HPDE6-E6E7 (cell line): ENCODE measurements at regions not wholly inside any gene's neighbourhood (a gene's known extent, or its start where the extent isn't known, plus 50 kb on each side); places are given as distances from the start of the nearest gene placed in this dataset.
A peak's percentile ranks its signal among the peaks of the same experiment; 100 is the strongest.
"Not testable (repeated sequence)": the region's sequence is repeated elsewhere in the genome, so short reads cannot be mapped to it uniquely, and the experiment has no call there.

Experiments used
- DNase-seq: peaks from one replicate; pipeline ENCODE4 v3.0.0; 2011; ENCODE audit warnings: missing footprints; ENCODE audit errors: extremely low spot score

DNA sequence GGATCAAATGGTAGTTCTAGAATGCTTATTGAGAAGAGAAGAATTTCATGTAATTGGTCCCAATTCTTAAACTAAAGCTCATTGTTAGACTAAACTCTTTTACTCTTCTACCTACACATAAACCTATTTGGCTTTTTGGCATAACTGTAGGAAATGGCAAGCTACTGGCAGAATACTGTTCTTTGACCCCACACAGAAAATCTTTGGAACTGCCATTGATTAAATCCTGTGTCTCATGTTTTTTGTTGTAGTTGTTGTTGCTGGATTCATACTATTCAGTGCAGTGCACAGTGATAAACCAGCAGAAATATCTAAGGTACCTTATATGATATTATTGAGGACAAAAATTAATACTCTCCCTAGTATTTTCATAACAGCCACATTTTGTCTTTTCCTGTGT, 242.1 kb upstream of the SGK1 start:
- DNase-seq = no peak

DNA sequence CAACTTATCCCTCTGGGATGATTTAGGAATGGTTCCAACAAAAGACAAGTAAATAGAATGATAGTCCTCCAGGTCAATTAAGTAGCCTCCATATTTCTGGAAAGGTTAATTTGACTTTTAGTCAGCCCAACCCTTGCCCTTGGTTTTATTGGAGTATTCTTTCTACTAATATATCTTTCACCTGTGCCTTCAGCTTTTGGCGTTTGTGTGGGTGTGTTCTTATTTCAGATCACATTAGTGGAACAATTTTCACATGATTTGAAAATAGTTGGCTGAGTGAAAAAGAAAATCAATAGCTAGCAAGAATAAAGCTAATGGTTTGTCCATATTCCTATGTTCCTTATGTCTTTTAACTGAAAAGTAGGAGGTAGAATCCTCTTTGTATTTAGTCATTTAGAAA, 239.6 kb upstream of the SGK1 start:
- no peak for DNase-seq

DNA sequence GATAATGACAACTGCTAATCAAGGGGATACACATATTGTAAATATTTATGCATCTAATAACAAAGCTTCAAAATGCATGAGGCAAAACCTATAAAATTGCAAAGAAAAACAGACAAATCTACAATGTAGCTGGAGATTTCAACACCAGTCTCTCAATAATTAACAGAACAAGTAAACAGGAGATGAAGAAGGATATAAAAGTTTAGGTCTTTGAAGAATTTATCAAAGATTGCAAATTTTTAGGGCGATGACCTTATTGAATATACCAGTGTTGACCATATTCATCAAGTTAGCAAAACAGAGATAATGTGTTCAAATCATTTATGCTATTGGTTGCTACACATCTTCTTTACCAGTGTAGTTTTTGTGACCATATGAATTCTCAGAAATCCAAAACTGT, 237.8 kb upstream of the SGK1 start:
- DNase-seq = no peak

DNA sequence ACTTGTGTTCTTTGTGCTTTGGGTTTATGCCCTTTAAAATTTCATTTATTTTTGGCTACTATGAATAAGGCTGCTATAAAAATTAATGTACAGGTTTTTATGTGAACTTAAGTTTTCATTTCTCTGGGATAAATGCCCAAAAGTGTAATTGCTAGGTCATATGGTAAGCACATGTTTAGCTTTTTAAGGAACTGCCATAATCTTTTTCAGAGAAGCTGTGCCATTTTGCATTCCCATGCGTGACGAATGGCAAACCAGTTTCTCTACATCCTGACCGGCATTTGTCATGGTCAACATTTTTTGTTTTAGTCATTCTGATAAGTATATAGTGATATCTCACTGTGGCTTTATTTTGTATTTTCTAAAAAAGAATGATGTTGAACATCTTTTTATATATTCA, 236.0 kb upstream of the SGK1 start:
- no peak for DNase-seq

DNA sequence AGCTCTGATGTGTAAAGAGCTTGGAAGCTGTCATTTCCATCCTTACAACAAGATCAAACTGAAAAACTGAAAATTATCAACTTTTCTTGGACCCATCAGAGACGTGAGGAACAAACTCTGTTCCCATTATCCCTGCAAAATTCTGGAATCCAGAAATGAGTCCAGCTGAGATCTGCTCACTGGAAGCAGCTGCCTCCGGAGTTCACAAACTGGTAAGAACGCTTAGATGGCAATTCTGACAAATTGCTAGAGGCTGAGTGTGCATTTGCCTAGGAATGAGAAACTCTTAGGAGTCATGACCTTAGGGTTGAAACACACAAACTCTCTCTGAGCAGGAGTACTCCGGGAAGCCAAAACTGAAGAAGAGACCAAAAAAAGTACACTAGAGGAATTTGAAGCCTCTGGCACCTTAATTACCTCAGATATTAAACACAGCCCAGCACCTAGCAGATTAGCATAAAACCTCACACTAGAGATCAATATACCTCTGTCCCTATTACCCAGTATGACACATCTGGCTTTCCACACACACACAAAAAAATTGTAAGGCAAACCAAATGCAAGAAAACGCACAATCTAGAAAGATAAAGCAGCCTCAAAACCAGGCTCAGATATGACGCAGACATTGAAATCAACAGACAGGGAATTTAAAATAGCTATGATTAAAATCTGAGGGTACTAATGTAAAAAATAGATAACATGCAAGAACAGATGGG, 233.5 kb upstream of the SGK1 start:
- DNase-seq = no peak

DNA sequence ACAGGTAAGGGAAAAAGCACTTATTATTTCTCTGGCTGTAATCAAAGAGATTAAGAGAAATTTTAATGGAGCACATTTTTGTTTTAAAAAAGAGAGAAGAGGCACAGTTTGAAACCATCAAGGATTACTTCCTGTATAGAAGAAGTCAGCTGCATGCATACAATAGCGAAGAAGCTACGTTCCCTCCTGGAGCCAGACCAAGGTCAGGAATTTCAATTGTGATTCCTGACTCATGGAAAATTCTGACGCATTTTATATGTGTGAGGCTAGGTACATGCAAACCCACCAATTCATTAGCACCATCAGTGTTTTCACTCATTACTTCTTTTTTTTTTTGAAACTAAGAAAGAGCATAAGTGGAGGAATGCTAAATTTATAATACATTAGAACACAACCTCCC, 232.7 kb upstream of the SGK1 start:
- DNase-seq = no peak

DNA sequence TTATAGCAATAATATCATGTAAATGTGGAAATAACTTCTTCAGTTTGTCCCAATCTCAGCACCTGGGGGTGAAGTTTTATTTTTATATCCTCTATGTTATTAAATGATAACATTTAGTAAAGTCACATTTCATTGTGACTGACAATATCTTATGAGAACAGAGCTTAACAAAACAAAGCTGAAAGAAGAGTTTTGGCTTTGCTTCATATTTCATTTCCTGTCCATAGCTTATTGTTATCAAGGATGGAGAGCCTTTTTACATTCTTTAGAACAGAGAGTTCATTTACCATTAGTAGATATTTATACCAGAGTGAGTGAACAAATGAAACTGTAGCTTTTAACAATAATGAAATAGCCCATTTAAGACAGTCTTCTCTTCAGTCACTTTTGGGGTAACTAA, 231.9 kb upstream of the SGK1 start:
- DNase-seq = no peak

DNA sequence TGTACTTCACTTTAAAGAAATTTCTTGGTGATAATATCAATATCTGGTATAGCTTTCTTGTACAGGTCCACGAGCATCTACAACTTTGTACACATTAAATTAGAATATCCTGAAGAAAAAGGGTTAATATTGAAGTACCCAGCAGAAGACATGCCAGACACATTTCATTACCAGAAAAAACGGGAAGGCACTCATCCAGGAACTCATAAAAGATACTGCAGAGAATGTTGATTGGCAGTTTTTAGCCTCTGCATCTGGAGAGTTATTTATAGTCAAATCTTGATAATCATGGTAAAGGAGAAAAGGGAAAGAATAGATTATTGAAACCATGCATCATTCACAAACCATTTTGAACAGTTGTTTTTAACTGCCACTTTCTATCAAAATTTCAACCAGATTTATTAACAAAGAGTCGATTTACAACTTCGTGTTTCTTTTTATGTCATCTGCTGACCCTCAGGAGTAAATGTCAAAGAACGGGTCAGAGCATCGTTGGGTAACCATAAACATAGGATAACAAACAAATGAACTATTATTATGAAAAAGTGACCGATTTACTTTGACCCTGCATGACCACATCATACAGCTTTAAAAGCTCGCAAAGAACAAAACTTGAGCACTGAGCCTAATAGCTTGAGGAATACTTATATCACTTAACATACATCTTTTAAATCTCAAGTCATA, 229.2 kb upstream of the SGK1 start:
- DNase-seq = no peak

DNA sequence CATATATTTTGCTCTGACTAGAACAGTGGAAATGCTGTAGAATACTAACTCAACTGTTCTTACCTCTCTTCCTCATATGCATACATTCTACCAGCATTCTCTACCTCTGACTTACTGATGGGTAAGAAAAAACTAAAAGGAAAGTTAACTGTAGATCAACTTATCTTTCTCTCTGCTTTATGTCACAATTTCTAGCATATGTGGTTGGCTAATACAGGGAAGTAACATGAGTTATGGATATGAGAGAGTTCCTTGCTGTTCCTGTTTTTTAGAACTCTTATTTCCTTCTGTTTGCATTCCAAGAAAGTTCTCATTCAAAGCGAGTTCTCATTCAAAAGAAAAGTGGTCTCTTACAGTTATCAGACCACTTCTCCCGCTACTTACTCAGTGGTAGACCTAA, 226.8 kb upstream of the SGK1 start:
- no peak for DNase-seq

DNA sequence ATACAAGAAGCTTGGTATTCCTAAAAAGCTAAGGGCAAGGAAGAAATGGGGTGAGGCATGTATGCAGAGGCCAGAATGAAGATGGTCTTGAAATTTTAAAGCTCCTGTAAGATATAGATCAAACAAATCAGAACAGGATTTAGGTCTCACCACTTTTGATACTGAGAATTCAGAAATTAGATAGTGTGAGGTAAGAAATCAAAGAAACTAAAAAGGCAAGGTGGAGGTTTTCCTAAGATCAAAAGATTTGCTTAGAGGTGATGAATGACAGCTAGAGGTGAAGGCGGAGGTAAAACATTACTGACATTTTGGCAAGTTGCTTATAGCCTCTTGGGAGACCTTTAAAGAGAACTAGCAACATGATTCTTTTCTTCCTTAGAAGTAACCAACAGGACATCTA, 225.2 kb upstream of the SGK1 start:
- DNase-seq = no peak

DNA sequence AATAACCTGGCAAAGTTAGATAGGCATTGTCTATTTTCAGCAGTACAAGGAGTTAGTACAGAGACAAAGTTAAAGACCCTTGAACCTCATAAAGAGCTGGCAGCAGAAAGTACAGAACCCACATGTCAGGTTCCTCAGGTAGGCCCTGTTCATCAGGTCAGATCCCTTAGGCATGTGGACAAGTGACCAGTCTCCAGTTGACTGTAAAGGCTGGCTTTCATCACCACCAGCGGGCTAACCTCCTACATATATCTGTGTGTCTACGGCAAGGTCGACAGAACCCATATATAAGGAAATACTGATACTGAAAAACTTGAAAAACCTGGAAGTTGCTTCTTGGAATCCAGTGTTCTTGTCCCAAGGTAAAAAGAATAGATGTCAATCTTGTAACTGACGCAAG, 223.1 kb upstream of the SGK1 start:
- DNase-seq = no peak

DNA sequence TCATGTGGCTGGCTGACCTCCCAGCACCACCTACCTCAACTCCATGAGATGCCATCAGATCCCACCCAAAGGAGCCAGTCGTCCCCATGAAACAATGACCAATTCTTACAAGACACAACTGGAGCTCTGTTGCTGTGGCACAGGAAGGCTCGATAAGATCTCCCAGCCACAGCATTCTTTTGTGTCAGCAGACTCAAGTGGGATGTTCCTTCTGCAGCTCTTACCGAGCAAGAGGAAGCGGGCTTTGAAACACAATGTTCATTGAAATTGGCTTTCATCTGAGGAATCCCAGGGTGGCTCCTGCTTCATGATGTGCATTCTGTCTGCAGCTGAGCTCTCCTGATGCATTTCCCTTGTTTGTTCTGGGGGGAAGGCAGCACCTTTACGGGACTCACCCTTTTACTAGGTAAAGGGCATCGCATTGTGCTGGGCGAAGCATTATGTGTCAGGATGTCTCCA, 222.0 kb upstream of the SGK1 start:
- DNase-seq = no peak

DNA sequence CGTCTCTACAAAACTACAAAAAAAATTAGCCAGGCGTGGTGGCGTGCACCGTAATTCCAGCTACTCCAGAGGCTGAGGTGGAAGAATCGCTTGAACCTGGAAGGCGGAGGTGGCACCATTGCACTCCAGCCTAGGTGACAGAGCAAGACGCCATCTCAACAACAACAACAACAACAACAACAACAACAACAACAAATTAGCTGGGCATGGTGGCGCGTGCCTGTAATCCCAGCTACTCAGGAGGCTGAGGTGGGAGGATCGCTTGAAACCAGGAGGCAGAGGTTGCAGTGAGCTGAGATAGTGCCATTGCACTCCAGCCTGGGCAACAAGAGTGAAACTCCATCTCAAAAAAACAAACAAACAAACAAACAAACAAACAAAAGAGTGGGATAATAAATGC, 219.9 kb upstream of the SGK1 start:
- not testable (repeated sequence) for DNase-seq

DNA sequence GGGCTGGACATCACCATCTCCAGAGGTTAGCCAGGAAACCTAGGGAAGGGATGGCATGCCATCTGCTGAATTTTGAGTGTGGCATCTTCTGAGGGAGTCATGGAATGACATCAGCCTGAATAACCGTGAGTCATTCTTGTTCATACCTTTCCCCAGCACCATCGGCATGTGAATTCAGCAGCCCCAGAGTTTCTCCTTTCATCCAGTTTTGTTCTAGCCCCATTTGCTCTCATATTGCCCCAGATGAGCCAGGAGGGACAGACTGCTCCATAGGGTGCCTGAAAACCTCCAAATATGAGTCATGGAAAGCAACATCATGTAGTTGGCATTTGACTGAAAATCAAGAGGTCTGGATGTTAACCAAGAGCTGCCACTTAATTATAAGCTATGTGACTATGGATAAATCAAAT, 219.2 kb upstream of the SGK1 start:
- DNase-seq = peak; percentile 86

DNA sequence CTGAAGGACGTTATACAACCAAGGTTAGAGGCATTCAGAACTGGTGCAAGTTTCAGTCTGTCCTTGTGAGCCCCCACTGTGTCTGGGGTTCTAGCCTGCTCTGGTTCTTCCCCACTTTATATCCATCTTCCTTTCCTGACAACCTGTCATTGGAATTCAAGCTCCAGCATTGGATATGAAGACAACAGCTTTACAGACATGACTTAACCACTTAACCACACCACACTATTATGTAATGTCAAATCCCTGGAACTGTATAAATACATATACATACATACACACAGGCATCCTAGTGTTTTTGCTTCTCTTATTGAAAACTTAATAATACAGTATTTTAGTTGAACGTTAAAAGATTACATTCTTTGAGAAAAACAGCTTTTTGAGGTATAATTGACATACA, 217.9 kb upstream of the SGK1 start:
- no peak for DNase-seq

DNA sequence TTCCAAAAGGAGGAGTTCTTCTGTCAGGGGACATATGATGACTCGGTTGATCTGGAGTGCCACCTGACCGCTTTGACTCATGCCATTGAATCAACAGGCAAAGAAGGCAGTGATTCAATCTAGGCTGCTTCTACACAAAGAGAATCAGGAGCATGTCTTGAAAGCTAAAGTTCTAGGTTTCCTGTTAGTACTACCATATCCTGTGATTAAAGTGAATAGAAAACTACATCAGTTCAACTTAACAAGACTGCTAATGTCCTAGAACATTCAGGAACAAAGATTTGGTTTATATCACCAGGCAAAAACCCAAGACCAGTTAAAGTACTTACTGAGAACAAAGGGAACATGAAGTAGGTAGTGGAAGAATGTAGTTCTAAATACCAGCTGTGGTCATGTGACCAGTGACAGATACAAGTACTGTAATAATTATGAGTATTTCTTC, 216.8 kb upstream of the SGK1 start:
- DNase-seq = no peak

DNA sequence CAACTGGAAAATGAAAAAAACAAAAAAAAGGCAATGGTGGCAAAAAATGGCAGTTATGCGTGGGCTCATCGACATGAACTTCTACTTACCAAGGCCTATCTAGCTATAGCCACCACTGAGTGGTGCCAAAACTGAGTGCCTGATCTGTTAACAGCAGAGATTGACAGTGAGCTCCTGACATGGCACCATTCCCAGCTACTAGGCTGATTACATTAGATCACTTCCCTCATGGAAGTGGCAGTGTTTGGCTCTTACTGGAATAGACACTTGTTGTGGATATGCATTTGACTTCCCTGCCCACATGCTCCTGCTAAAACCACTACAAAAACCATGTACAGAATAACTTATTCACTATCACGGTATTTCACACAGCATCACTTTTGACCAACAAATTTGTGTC, 216.1 kb upstream of the SGK1 start:
- no peak for DNase-seq

DNA sequence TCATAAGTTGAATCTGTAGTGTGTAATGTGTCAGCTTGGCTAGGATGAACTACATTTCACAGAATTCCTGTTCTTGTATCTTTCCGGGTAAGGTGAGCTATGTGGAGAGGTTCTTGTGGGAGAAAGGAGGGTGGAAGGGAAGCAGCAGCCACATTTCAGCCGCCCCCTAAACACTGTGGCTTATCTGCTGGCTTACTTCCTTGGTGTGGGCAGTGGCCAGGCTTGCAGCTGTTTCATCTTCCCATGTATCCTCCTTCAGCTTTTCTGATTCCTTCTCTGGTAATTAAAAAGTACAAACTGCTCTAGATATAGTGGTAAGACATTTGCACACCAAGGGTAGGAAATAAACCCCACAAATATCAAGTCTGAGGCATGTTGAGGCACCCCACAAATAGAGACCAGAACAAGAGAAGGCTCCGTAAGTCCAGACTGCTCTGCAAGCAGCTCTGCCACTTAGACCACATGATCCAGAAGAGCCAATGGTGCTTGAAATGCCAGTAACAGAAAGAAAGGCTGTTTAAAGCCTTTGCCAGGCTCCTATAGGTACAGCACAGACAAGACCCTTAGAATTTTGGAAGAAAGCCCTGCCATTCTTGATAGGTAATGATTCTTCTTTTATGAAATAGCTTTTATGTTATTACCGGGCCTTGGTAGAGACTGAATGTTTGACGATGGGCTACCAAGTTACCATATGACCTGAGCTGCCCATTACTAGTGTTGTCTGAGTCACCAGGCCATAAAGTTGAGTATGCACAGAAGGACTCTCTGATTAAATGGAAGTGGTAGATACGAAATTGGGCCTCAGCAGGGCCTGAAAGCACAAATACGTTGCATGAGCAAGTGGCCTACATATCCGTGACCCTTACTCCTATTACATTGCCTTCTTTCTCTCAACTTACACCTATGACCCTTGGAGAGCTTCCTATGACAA, 215.0 kb upstream of the SGK1 start:
- no peak for DNase-seq

DNA sequence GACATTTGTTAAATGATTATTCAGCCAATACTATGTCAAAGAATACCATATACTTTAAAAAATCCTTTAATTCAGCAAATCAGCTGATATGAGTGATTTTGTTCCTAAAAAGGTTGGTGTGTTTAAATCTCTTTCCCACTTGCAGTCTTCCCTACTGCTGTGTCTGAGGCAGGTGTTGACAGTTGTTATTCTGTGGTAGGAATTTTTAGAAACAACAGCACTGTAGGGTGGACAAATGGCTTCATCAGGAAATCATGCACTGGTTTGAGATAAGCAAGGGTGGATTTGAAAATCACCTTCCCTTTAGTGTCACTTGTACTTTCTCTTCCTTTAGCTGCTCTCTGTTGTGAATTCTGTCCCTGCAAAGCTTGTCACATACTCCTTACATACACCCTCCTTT, 213.7 kb upstream of the SGK1 start:
- DNase-seq = no peak

DNA sequence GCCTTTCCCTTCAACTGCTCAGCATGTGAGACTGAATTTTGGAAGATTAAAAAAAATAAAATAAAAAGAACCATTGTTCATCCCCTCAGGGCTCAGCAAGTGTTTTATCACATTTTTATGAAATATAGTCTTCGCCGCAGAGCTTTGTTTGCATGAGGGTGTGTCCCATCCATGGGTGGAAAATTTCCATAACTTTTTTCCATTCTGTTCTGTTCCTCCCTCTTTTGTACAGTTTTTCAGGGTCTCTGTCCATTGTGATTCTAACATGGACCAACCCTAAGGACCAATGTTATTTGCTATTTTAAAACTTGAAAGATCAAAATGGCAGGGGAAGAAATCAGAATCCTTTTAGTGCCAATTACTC, 213.3 kb upstream of the SGK1 start:
- no peak for DNase-seq

DNA sequence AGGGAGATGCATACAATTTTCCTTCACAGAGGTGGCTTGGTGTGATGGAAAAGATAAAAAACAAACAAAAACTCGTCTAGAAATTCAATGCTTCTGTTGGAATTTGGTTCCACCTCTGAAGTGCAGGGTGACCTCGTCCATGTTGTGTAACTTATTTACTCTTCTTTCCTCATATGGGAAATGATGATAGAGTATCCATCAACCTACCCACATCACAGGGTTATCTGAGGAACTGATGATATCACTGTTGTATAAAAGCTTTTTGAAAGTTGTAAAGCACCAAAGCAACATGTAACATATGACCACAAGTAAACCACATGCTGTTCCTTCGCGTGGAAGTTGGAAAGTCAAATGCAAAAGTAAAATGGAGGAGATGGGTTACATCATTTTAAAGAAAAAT, 212.0 kb upstream of the SGK1 start:
- no peak for DNase-seq

DNA sequence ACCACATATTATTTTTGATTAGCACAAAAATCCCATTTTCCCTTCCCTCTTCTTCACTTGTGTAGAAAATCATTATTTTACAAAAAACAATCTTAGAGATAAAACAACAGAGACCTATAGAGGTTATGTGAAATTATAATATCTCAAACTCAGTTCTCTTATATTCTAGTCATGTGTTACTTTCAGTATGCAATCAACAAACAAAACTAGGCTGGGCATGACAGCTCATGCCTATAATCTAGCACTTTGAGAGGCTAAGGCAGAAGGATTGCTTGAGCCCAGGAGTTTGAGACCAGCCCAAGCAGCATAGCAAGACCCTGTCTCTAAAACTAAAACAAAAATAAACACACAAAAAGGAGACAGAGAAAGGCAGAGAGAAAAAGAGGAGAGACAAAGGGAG, 211.4 kb upstream of the SGK1 start:
- no peak for DNase-seq
